ENCODE measurements at regions not wholly inside any gene's neighbourhood (a gene's known extent, or its start where the extent isn't known, plus 50 kb on each side); places are given as distances from the start of the nearest gene placed in this dataset.

- no peak overlapping the region for H3K4me3 ChIP-seq (ENCODE audit: low read length)
- no peaks in the 10 kb centered on the region for H3F3A ChIP-seq (ENCODE audit: control insufficient read depth, insufficient read depth)
- H3K4me1 ChIP-seq (ENCODE audit: control insufficient read depth, low read length): peaks cover 8% of the 10 kb centered on the region
- H3K4me2 ChIP-seq (ENCODE audit: low read length): no peak overlapping the region
- H3K27ac ChIP-seq (ENCODE audit: low read depth, low read length): no peak overlapping the region
- H3K79me2 ChIP-seq (ENCODE audit: control insufficient read depth, low read length): no peaks in the 10 kb centered on the region
- no peaks in the 10 kb centered on the region for H3K27me3 ChIP-seq (ENCODE audit: control insufficient read depth, low read length)
- no peaks in the 10 kb centered on the region for H3K36me3 ChIP-seq (ENCODE audit: control insufficient read depth, low read length)
- no peaks in the 10 kb centered on the region for H4K20me1 ChIP-seq (ENCODE audit: control insufficient read depth, insufficient read depth, low read depth, low read length)
- H3K9me3 ChIP-seq (ENCODE audit: control insufficient read depth, insufficient read depth, low read length): no peaks in the 10 kb centered on the region; the same call in 1 of the 2 replicates
- H3K9me2 ChIP-seq (replicated peaks; ENCODE audit: control insufficient read depth, low read length): no peaks in the 10 kb centered on the region
- TF ChIP-seq EZH2phosphoT487 (IDR thresholded peaks at IDR 0.05; ENCODE audit: borderline replicate concordance, low read length): no peak
Measured at GRCh38 chr5:18749763-18750162, 1115.5 kb downstream of the TAF11L14 start.

- Histone ChIP-seq H3K4me1 (ENCODE audit: control insufficient read depth, low read length) (no peaks in the 10 kb centered on the region), H3K79me2 (ENCODE audit: control insufficient read depth, low read length) (no peaks in the 10 kb centered on the region), H3K36me3 (ENCODE audit: control insufficient read depth, low read length) (no peaks in the 10 kb centered on the region), H3K4me2 (ENCODE audit: low read length) (no peak overlapping the region), H3K9me2 (replicated peaks; ENCODE audit: control insufficient read depth, low read length) (no peaks in the 10 kb centered on the region), H3F3A (ENCODE audit: control insufficient read depth, insufficient read depth) (no peaks in the 10 kb centered on the region), H3K27ac (ENCODE audit: low read depth, low read length) (no peak overlapping the region), H3K27me3 (ENCODE audit: control insufficient read depth, low read length) (no peaks in the 10 kb centered on the region), H4K20me1 (ENCODE audit: control insufficient read depth, insufficient read depth, low read depth, low read length) (no peaks in the 10 kb centered on the region), H3K4me3 (ENCODE audit: low read length) (no peak overlapping the region), H3K9me3 (ENCODE audit: control insufficient read depth, insufficient read depth, low read length) (no peaks in the 10 kb centered on the region)
- TF ChIP-seq CTCF (IDR thresholded peaks at IDR 0.05; ENCODE audit: low read depth, low read length, poor library complexity, severe bottlenecking) (no peak), EZH2phosphoT487 (IDR thresholded peaks at IDR 0.05; ENCODE audit: borderline replicate concordance, low read length) (no peak)
Measured at GRCh38 chr5:18752317-18752716, 1118.1 kb downstream of the TAF11L14 start.

GRCh38 chr5:18754201-18754600 lies 1119.9 kb downstream of the TAF11L14 start:
- TF ChIP-seq CTCF (IDR thresholded peaks at IDR 0.05; ENCODE audit: low read depth, low read length, poor library complexity, severe bottlenecking) (no peak), EZH2phosphoT487 (IDR thresholded peaks at IDR 0.05; ENCODE audit: borderline replicate concordance, low read length) (no peak)
- H4K20me1 ChIP-seq (ENCODE audit: control insufficient read depth, insufficient read depth, low read depth, low read length): no peaks in the 10 kb centered on the region
- no peak overlapping the region for H3K4me3 ChIP-seq (ENCODE audit: low read length)
- H3K79me2 ChIP-seq (ENCODE audit: control insufficient read depth, low read length): no peaks in the 10 kb centered on the region
- H3K36me3 ChIP-seq (ENCODE audit: control insufficient read depth, low read length): no peaks in the 10 kb centered on the region
- H3K27me3 ChIP-seq (ENCODE audit: control insufficient read depth, low read length): no peaks in the 10 kb centered on the region
- no peak overlapping the region for H3K4me2 ChIP-seq (ENCODE audit: low read length)
- H3F3A ChIP-seq (ENCODE audit: control insufficient read depth, insufficient read depth): no peaks in the 10 kb centered on the region
- H3K4me1 ChIP-seq (ENCODE audit: control insufficient read depth, low read length): no peaks in the 10 kb centered on the region
- H3K27ac ChIP-seq (ENCODE audit: low read depth, low read length): no peak overlapping the region
- no peaks in the 10 kb centered on the region for H3K9me3 ChIP-seq (ENCODE audit: control insufficient read depth, insufficient read depth, low read length)
- no peaks in the 10 kb centered on the region for H3K9me2 ChIP-seq (replicated peaks; ENCODE audit: control insufficient read depth, low read length)

GRCh38 chr5:18761801-18762200 lies 1127.5 kb downstream of the TAF11L14 start:
- no peaks in the 10 kb centered on the region for H3K27me3 ChIP-seq (ENCODE audit: control insufficient read depth, low read length)
- TF ChIP-seq CTCF (IDR thresholded peaks at IDR 0.05; ENCODE audit: low read depth, low read length, poor library complexity, severe bottlenecking) (no peak), EZH2phosphoT487 (IDR thresholded peaks at IDR 0.05; ENCODE audit: borderline replicate concordance, low read length) (no peak)
- no peak overlapping the region for H3K4me3 ChIP-seq (ENCODE audit: low read length)

More at GRCh38 chr5:18761801-18762200, 1127.5 kb downstream of the TAF11L14 start:
- H3K4me1 ChIP-seq (ENCODE audit: control insufficient read depth, low read length): no peaks in the 10 kb centered on the region
- no peaks in the 10 kb centered on the region for H3K9me3 ChIP-seq (ENCODE audit: control insufficient read depth, insufficient read depth, low read length)
- H3F3A ChIP-seq (ENCODE audit: control insufficient read depth, insufficient read depth): no peaks in the 10 kb centered on the region; the same call in 1 of the 2 replicates
- H3K27ac ChIP-seq (ENCODE audit: low read depth, low read length): no peak overlapping the region
- H3K36me3 ChIP-seq (ENCODE audit: control insufficient read depth, low read length): no peaks in the 10 kb centered on the region
- no peaks in the 10 kb centered on the region for H3K9me2 ChIP-seq (replicated peaks; ENCODE audit: control insufficient read depth, low read length)
- H4K20me1 ChIP-seq (ENCODE audit: control insufficient read depth, insufficient read depth, low read depth, low read length): no peaks in the 10 kb centered on the region
- H3K79me2 ChIP-seq (ENCODE audit: control insufficient read depth, low read length): no peaks in the 10 kb centered on the region
- H3K4me2 ChIP-seq (ENCODE audit: low read length): no peak overlapping the region
